ENCODE measurements at regions not wholly inside any gene's neighbourhood (a gene's known extent, or its start where the extent isn't known, plus 50 kb on each side); places are given as distances from the start of the nearest gene placed in this dataset.

DNA sequence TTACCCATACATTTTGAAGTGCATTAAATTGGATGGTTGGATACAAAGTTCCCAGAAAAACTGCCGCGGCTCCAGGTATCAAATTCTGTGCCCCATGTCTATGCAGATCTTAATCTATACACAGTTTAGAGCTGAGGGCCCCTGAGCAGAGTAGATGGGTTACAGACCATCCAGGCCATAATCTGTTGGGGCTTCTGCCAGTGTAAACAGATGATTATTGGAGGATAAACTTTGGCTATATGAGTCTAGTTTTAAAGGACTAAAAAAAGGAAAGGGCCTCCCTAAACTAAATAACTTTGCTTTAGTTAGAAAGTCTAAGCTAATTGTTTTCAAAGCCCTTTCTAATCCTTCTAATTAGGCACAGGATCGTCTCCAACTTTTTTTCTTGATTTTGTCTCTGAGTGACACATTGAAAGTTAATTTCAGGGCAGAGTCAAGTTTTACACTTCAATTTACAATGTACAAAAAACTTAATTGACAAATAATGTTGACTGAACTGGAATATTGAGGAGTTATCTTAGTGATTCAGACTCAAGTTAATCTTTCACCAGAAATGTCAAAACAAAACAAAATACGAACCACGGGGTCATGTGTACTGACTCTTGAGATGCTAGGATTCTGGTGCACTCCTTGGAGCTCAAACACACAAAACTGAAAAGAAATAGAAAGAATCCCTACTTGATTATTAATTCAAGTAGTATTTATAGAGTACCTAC, 133.9 kb upstream of the SCAF11 start:
- DNase-seq (no peak), ATAC-seq (no peak)
- TF ChIP-seq, protein P1, sequence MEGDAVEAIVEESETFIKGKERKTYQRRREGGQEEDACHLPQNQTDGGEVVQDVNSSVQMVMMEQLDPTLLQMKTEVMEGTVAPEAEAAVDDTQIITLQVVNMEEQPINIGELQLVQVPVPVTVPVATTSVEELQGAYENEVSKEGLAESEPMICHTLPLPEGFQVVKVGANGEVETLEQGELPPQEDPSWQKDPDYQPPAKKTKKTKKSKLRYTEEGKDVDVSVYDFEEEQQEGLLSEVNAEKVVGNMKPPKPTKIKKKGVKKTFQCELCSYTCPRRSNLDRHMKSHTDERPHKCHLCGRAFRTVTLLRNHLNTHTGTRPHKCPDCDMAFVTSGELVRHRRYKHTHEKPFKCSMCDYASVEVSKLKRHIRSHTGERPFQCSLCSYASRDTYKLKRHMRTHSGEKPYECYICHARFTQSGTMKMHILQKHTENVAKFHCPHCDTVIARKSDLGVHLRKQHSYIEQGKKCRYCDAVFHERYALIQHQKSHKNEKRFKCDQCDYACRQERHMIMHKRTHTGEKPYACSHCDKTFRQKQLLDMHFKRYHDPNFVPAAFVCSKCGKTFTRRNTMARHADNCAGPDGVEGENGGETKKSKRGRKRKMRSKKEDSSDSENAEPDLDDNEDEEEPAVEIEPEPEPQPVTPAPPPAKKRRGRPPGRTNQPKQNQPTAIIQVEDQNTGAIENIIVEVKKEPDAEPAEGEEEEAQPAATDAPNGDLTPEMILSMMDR (IDR thresholded peaks at IDR 0.05), result no peak
- Histone ChIP-seq H3K4me1 (peaks cover 0 to 14% (median 5%) of the 10 kb centered on the region in 9 donors), H3K9me3 (no peaks in the 10 kb centered on the region), H3K36me3 (no peaks in the 10 kb centered on the region), H3K4me3 (no peak overlapping the region), H3K27me3 (no peaks in the 10 kb centered on the region), H3K27ac (no peak overlapping the region)
- intact Hi-C loops (cut with DNase I), result loop anchor here in 3 of 10 donors (10.0 kb wide), 4 partner anchors 141 to 891 kb away; partner anchors contain the start of gene SLC38A1 (in 1 of the 3)
- 52 to 60% methylated on average over 5 of the region's 5 CpGs for WGBS, 2 donors

DNA sequence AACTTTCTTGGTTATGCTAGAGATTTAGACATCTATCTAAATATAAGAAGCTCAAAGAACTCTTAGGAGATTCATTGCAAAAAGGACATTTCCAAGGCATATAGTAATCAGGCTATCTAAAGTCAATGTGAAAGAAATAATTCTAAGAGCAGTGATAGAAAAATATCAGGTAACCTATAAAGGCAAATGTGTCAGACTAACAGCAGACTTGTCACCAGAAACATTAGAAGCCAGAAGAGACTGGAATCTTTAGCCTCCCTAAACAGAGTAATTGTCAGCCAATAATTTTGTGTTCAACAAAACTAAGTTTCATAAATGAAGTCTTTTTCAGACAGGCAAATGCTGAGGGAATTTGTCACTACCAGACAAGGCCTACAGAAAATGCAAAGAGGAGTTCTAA, 122.0 kb upstream of the SCAF11 start:
- Histone ChIP-seq H3K27me3 (no peaks in the 10 kb centered on the region), H3K9me3 (peaks cover 0 to 15% (median 2%) of the 10 kb centered on the region in 11 donors), H3K4me1 (peaks cover 0 to 8% (median 0%) of the 10 kb centered on the region in 9 donors), H3K27ac (no peak overlapping the region), H3K36me3 (no peaks in the 10 kb centered on the region), H3K4me3 (no peak overlapping the region)
- TF ChIP-seq, protein P1 (IDR thresholded peaks at IDR 0.05), result no peak
- DNase-seq, result no peak
- intact Hi-C loops (cut with DNase I), result no loop called here
- no peak for ATAC-seq

DNA sequence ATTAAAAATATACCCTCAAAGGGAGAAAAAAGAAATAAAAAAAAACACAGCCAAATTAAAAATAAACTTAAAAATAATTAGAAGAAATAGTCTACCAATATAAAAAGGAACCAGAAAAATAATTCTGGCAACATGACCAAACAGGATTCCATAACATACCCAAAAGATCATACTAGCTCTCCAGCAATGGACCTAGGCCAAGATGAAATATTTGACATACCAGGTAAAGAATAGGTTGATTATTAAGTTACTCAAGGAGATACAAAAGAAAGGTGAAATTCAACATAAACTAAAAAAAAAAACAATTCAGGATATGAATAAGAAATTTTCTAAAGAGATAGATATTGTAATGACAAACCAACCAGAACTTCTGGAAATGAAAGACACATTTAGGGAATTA, 121.3 kb upstream of the SCAF11 start:
- H3K4me3 ChIP-seq, result no peak overlapping the region
- no peak for ATAC-seq
- H3K36me3 ChIP-seq, result no peaks in the 10 kb centered on the region

DNA sequence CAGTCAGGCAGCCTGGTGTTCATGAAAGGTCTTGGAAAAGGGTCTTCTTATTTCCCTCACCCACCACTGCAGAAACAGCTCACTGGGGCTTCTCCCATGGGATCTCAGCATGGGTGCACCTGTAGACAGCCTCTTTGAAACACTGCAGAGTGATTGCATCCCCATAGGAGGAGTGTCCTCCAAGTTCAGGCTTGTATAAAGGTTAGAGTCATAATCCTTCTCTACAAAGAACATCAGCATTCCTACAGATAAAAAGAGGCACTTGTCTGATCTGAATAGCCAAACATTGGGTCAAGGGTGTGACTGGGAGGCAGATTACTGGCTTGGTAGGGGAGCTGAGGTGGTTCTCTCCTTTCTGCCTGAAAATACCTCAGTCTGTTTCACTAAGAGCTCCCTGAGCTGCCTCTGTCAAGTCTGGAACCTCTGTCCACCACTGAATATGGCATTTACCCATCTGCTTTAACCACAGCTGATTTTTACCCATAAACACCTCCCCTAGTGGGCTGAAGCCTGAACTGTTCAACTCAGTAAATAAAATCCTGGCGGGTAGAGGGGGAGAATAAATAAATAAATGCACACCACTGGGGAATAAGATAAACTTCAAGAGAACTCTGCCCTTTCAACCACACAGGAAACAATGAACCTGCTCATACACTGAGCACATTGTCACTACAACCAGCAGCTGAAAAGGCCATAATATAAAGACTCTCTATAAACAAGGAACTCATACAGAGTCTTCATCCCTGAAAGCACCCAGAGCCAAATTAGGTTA, 120.7 kb upstream of the SCAF11 start:
- intact Hi-C loops (cut with DNase I), result no loop called here
- no peak for ATAC-seq
- H3K9me3 ChIP-seq, result peaks cover 0 to 15% (median 2%) of the 10 kb centered on the region in 11 donors

More for the DNA sequence above, 121.3 kb upstream of the SCAF11 start:
- intact Hi-C loops (cut with DNase I), result no loop called here
- no peaks in the 10 kb centered on the region for H3K27me3 ChIP-seq
- TF ChIP-seq, protein P1 (IDR thresholded peaks at IDR 0.05), result no peak
- H3K9me3 ChIP-seq, result peaks cover 0 to 15% (median 2%) of the 10 kb centered on the region in 11 donors
- peaks cover 0 to 8% (median 0%) of the 10 kb centered on the region in 9 donors for H3K4me1 ChIP-seq
- no peak for DNase-seq
- no peak overlapping the region for H3K27ac ChIP-seq

More for the DNA sequence above, 120.7 kb upstream of the SCAF11 start:
- H3K27me3 ChIP-seq, result no peaks in the 10 kb centered on the region
- TF ChIP-seq, protein P1 (IDR thresholded peaks at IDR 0.05), result no peak
- no peak overlapping the region for H3K4me3 ChIP-seq
- no peaks in the 10 kb centered on the region for H3K36me3 ChIP-seq
- WGBS, 2 donors, result 54 to 58% methylated on average over 1 of the region's 1 CpG
- H3K27ac ChIP-seq, result no peak overlapping the region
- no peak for DNase-seq
- H3K4me1 ChIP-seq, result peaks cover 0 to 8% (median 0%) of the 10 kb centered on the region in 9 donors

All from heart right ventricle (tissue), 16 donors.